ENCODE measurements at regions not wholly inside any gene's neighbourhood (a gene's known extent, or its start where the extent isn't known, plus 50 kb on each side); places are given as distances from the start of the nearest gene placed in this dataset.

DNA sequence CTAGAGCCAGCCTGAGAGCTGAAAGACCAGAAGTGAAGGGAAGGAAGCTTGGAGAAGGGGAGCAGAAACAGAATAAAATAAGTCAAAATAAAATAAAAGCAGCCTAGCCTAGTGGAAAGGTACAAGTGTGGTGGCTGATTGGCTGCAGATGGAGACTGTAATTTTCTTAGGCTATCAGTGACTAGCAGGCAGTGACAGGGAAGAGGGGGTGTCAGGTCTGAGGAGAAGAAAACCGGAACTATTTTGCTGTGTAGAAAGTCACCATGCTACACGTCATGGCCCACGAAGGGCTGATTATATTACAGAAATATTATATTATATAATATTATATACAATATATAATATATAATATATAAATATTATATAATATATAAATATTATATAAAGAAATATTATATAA lies 98.1 kb upstream of the TAF11L2 start:
- no peak overlapping the region for H3K4me3 ChIP-seq (replicated peaks; ENCODE audit: low read depth, low read length)
- no peak for TF ChIP-seq CTCF (IDR thresholded peaks at IDR 0.05; ENCODE audit: low read length, missing control alignments)
- DNase-seq (ENCODE audit: low read depth) = no peak

GRCh38 chr5:17400724-17401469 lies 97.1 kb upstream of the TAF11L2 start:
- no peak for DNase-seq (ENCODE audit: low read depth)
- TF ChIP-seq CTCF (IDR thresholded peaks at IDR 0.05; ENCODE audit: low read length, missing control alignments) = no peak
- no peak overlapping the region for H3K4me3 ChIP-seq (replicated peaks; ENCODE audit: low read depth, low read length)

DNA sequence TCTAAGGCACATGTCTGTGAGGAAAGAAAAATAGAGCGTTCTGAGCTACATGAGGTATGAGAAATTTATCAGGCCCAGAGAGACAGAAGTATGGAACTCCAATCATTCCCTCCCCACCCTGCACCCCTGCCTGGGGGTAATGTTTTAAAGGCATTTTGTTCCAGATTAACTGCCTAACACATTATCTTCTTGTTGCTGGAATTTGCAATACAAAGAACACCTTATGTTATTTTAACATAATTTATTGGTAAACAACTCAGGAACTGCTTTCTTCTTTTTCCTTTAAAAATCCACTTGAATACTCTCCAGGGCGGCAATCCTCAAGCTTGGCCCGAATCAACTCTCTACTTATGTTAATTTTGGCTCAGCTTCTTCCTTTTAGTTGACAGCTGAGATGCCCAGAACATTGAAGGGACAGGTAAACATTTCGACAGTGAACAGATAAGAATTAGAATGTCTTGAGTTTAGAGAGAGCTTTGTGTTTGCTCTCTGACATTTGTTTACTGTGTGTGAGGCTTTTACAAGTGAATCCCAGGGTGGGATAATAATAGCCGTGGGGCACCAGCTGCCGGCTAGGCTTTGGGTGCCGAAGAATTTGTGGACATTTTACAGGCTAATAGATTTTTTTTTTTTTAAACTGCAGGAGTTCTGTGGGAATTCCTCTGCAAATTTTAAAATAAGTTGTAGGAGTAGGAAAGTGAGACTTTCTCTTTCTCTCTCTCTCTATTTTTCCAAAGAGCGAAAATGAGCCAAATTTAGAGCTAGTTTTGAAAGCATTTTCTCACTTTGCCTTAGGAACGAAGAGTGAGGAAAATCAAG lies 96.4 kb upstream of the TAF11L2 start:
- TF ChIP-seq CTCF (IDR thresholded peaks at IDR 0.05; ENCODE audit: low read length, missing control alignments) = no peak

GRCh38 chr5:17402289-17403121 lies 95.5 kb upstream of the TAF11L2 start:
- no peak for TF ChIP-seq CTCF (IDR thresholded peaks at IDR 0.05; ENCODE audit: low read length, missing control alignments)
- DNase-seq (ENCODE audit: low read depth) = no peak

More for the DNA sequence above, 96.4 kb upstream of the TAF11L2 start:
- no peak overlapping the region for H3K4me3 ChIP-seq (replicated peaks; ENCODE audit: low read depth, low read length)
- no peak for DNase-seq (ENCODE audit: low read depth)

GRCh38 chr5:17403695-17404490 lies 94.1 kb upstream of the TAF11L2 start:
- no peak for DNase-seq (ENCODE audit: low read depth)
- no peak for TF ChIP-seq CTCF (IDR thresholded peaks at IDR 0.05; ENCODE audit: low read length, missing control alignments)
- no peak overlapping the region for H3K4me3 ChIP-seq (replicated peaks; ENCODE audit: low read depth, low read length)

More at GRCh38 chr5:17402289-17403121, 95.5 kb upstream of the TAF11L2 start:
- H3K4me3 ChIP-seq (replicated peaks; ENCODE audit: low read depth, low read length) = no peak overlapping the region

DNA sequence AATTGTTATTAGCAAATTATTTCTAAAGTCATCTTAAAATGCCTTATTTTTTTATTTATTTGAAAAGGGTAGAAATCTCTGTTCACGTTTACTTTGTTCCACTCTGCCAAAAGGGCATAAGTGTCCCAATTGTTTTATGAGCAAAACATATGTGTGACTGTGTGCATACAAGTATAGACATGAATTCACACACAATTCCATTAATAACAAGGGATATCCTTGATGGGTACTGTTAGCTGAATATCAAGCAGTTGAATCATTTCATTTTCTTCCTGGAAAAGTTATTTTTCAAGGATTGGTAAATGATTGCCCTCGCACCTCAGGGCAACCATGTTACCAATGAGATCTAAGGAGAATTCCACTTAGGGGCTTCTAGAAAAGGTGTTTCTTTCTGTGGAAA lies 92.1 kb upstream of the TAF11L2 start:
- no peak overlapping the region for H3K4me3 ChIP-seq (replicated peaks; ENCODE audit: low read depth, low read length)
- no peak for DNase-seq (ENCODE audit: low read depth)
- no peak for TF ChIP-seq CTCF (IDR thresholded peaks at IDR 0.05; ENCODE audit: low read length, missing control alignments)

All from fibroblast of pulmonary artery (primary cell).